ENCODE measurements at regions not wholly inside any gene's neighbourhood (a gene's known extent, or its start where the extent isn't known, plus 50 kb on each side); places are given as distances from the start of the nearest gene placed in this dataset.

- in situ Hi-C loops (cut with MboI; ENCODE audit: low sequenced_read_pairs, unreplicated experiment), result no loop called here
- no peak for TF ChIP-seq CTCF (IDR thresholded peaks at IDR 0.05; ENCODE audit: borderline replicate concordance, control extremely low read depth, extremely low read depth, insufficient read depth, missing control alignments)
- DNase-seq (ENCODE audit: low spot score), result no peak
Measured at GRCh38 chr2:78718024-78718423, 307.5 kb upstream of the REG3G start.

GRCh38 chr2:78718473-78718872, 307.0 kb upstream of the REG3G start:
- no peak for DNase-seq (ENCODE audit: low spot score)
- TF ChIP-seq CTCF (IDR thresholded peaks at IDR 0.05; ENCODE audit: borderline replicate concordance, control extremely low read depth, extremely low read depth, insufficient read depth, missing control alignments), result no peak
- in situ Hi-C loops (cut with MboI; ENCODE audit: low sequenced_read_pairs, unreplicated experiment), result no loop called here

- DNase-seq (ENCODE audit: low spot score), result no peak
- no peak for TF ChIP-seq CTCF (IDR thresholded peaks at IDR 0.05; ENCODE audit: borderline replicate concordance, control extremely low read depth, extremely low read depth, insufficient read depth, missing control alignments)
- in situ Hi-C loops (cut with MboI; ENCODE audit: low sequenced_read_pairs, unreplicated experiment), result no loop called here
Measured at GRCh38 chr2:78721355-78722033, 304.0 kb upstream of the REG3G start.

- TF ChIP-seq CTCF (IDR thresholded peaks at IDR 0.05; ENCODE audit: borderline replicate concordance, control extremely low read depth, extremely low read depth, insufficient read depth, missing control alignments), result no peak
- no peak for DNase-seq (ENCODE audit: low spot score)
- in situ Hi-C loops (cut with MboI; ENCODE audit: low sequenced_read_pairs, unreplicated experiment), result no loop called here
Measured at GRCh38 chr2:78734221-78734620, 291.3 kb upstream of the REG3G start.

- TF ChIP-seq CTCF (IDR thresholded peaks at IDR 0.05; ENCODE audit: borderline replicate concordance, control extremely low read depth, extremely low read depth, insufficient read depth, missing control alignments), result no peak
- in situ Hi-C loops (cut with MboI; ENCODE audit: low sequenced_read_pairs, unreplicated experiment), result no loop called here
- DNase-seq (ENCODE audit: low spot score), result no peak
Measured at GRCh38 chr2:78739282-78739681, 286.2 kb upstream of the REG3G start.

GRCh38 chr2:78749638-78750037, 275.9 kb upstream of the REG3G start:
- in situ Hi-C loops (cut with MboI; ENCODE audit: low sequenced_read_pairs, unreplicated experiment), result no loop called here
- TF ChIP-seq CTCF (IDR thresholded peaks at IDR 0.05; ENCODE audit: borderline replicate concordance, control extremely low read depth, extremely low read depth, insufficient read depth, missing control alignments), result no peak
- no peak for DNase-seq (ENCODE audit: low spot score)

All from GM13976 (cell line).